Stimulated activated CD4-positive, alpha-beta T cell treated with anti-CD3 and anti-CD28 coated beads, Interleukin-12 subunit alpha, Interleukin-12 subunit beta, amount 100 ng/mL, for 4 hours (primary cell): ENCODE measurements at regions not wholly inside any gene's neighbourhood (a gene's known extent, or its start where the extent isn't known, plus 50 kb on each side); places are given as distances from the start of the nearest gene placed in this dataset.
"Not testable (repeated sequence)": the region's sequence is repeated elsewhere in the genome, so short reads cannot be mapped to it uniquely, and the experiment has no call there.

Experiments used
- DNase-seq: peaks from one replicate; pipeline ENCODE4 v3.0.0-alpha.2; 2020

- no peak for DNase-seq
Observed at GRCh38 chr10:123323884-123324283, 169.7 kb downstream of the BUB3 start.

GRCh38 chr10:123325663-123326190 lies 171.5 kb downstream of the BUB3 start:
- DNase-seq = no peak

DNA sequence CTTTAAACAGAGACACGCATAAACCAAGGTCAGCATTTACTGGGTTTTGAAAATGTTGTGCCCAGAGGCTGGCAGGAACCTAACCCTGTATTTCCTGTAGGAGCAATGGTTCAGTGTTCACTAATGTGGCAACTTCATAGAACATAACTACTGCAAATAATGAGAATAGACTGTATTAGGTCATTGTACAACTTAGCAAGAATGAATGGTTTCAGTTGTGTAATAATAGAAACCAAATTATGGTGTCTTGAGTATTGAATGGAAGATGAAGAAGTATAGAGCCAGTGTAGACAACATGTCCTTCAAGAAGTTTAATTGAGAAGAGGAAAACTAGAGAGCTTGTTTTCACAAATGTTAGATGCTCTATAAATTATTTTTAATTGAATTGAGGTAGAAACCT lies 172.5 kb downstream of the BUB3 start:
- DNase-seq = no peak

DNA sequence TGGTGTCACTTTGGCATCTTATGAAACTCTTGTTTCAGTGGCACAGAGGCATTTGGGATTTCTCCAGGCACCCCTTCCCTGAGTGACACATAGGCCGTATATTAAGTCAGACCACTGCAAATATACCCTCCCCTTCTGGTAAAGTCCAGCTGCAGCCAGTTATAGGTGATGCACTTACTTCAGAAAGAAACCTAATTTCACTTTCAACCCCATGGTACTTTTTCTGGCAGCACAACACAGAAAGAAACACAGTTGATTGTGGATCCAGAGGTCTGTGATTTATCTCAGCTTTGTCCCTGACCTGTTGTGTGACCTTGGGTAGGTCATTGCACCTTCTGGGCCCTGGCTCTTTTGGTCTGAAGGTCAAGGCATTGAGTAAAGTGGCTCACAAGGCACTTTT lies 173.2 kb downstream of the BUB3 start:
- DNase-seq = no peak

DNA sequence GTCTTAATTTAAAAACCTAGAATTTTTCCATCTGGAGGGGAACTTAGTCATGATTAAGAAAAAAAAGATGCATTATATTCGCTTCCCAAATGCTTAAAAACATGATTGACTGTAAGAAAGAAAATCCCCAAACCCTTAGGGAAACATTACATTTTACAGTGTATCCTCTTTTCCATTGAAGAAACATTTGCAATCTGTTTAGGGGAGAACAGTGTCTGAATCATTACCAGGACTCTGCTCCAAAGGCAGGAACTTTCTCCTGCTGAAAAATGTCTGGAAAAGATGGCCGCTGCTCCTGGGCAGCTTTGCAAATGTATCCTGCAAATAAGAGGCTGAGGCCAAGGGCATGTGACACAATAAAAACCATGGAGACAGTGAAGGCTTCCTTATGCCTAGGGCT lies 173.7 kb downstream of the BUB3 start:
- DNase-seq = no peak

GRCh38 chr10:123331438-123331837 lies 177.2 kb downstream of the BUB3 start:
- no peak for DNase-seq

- DNase-seq = no peak
Observed at GRCh38 chr10:123346581-123346980, 192.4 kb downstream of the BUB3 start.

- no peak for DNase-seq
Observed at GRCh38 chr10:123348691-123349572, 194.7 kb downstream of the BUB3 start.

- no peak for DNase-seq
Observed at GRCh38 chr10:123351715-123352114, 197.5 kb downstream of the BUB3 start.

DNA sequence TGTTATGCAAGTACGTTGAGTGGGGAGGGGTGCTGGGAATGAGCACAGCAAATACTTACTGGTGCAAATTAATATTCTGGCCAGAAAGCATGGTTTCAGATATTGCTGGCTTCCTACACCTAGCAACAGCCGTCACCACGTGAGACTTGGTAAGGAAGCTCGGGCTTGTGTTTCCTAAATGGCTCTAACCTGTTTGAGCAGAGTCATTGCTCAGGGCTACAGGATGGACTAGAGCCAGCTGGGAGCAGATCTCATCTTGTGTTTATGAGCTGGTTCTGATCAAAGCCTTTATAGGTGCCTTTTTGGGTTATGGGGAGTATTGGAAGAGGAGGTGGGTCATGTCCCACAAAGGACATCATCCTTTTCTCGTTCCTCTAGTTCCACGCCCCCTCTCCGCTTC lies 200.3 kb downstream of the BUB3 start:
- DNase-seq = no peak

- no peak for DNase-seq
Observed at GRCh38 chr10:123355748-123356481, 201.7 kb downstream of the BUB3 start.

DNA sequence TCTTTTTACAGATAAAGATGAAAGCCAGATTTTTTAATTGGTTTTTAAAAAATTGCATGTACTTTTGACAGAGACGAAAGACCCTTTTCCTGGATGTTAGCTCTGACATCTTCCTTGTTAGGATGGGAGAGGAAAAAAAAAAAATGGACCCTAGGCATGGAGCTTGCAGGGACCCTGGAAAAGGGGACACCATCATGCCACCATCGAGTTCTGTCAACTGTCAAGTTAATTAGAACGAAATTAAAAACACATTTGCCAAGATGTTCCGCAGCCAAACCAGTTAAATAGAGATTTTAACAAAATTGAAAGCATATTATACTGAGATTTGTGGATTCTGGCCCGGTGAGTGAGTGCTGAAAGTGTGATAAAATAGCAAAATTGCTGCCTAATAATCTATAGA lies 202.6 kb downstream of the BUB3 start:
- no peak for DNase-seq

GRCh38 chr10:123357421-123357930 lies 203.3 kb downstream of the BUB3 start:
- DNase-seq = no peak

- no peak for DNase-seq
Observed at GRCh38 chr10:123359539-123359938, 205.3 kb downstream of the BUB3 start.

DNA sequence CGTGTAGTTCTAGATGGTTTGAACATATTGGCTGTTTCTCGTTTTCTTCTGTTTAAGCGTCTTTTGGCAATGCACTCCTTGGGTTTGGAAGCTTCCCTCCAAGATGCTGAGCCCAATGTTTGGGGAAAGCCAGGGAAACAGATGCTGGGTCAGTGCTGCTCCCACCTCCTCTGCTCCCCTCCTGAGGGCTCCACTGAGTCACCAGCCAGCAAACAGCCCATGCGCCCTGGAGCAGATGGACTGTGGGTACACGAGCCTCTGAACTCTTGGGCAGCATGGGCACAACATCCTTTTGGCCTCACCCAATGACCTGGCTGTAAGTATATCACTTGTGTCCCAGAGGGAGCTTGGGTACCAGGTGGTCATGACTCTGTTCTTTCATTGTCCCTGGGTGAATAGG lies 207.6 kb downstream of the BUB3 start:
- DNase-seq = no peak

- no peak for DNase-seq
Observed at GRCh38 chr10:123367195-123367594, 213.0 kb downstream of the BUB3 start.

GRCh38 chr10:123371626-123372025 lies 217.4 kb downstream of the BUB3 start:
- DNase-seq = not testable (repeated sequence)

DNA sequence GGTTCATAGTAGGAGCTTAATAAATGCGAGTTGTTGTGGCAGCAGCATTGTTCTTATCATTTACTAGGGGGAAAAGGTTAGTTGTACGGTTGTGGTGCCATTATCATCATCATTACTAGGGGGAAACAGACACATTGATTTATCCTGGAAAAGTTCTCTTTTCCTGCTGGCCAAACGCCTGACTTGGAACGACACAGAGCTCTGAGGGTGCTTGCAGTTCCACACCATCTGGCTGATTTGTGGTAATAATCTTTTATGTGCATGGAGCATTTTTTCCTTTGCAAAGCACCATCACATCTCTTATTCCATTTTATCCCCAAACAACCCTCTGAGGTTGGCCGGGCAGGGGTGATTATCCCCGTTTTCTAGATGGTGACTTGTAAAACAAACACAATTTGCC lies 219.4 kb downstream of the BUB3 start:
- DNase-seq = no peak

GRCh38 chr10:123375097-123375496 lies 220.9 kb downstream of the BUB3 start:
- DNase-seq = no peak

GRCh38 chr10:123375738-123376137 lies 221.5 kb downstream of the BUB3 start:
- no peak for DNase-seq

GRCh38 chr10:123377883-123378282 lies 223.7 kb downstream of the BUB3 start:
- DNase-seq = no peak

- DNase-seq = no peak
Observed at GRCh38 chr10:123378302-123378701, 224.1 kb downstream of the BUB3 start.

GRCh38 chr10:123379156-123379555 lies 225.0 kb downstream of the BUB3 start:
- DNase-seq = no peak
